HepG2 (cell line): ENCODE measurements at regions not wholly inside any gene's neighbourhood (a gene's known extent, or its start where the extent isn't known, plus 50 kb on each side); places are given as distances from the start of the nearest gene placed in this dataset.

Experiments used
- AFF4 ChIP-seq: sonication (generic); formaldehyde crosslinking; IDR thresholded peaks from 2 replicates; pipeline ENCODE4 v1.4.0; 2020; ENCODE audit warnings: missing genetic modification reagents
- ATF1 ChIP-seq: IDR thresholded peaks from 2 replicates; pipeline ENCODE4 v1.6.1; 2016; ENCODE audit warnings: mild to moderate bottlenecking, control low read depth
- DNMT3B ChIP-seq: conservative IDR thresholded peaks from 2 replicates; pipeline ENCODE4 v1.6.1; 2016; ENCODE audit warnings: missing biosample characterization, control low read depth
- HBP1 ChIP-seq: IDR thresholded peaks from 2 replicates; pipeline ENCODE4 v1.6.1; 2016; ENCODE audit warnings: low read depth, control low read depth
- JUND ChIP-seq: sonication (generic); formaldehyde crosslinking; IDR thresholded peaks from 2 replicates; pipeline ENCODE4 v1.8.0; 2022; ENCODE audit warnings: mild to moderate bottlenecking, missing genetic modification reagents
- MED1 ChIP-seq: sonication (generic); formaldehyde crosslinking; IDR thresholded peaks from 2 replicates; pipeline ENCODE4 v1.4.0; 2020; ENCODE audit warnings: missing genetic modification reagents
- MYNN ChIP-seq: sonication (generic); formaldehyde crosslinking; IDR thresholded peaks from 2 replicates; pipeline ENCODE4 v1.4.0; 2020; ENCODE audit warnings: mild to moderate bottlenecking, low read depth, missing genetic modification reagents
- NFIC ChIP-seq: IDR thresholded peaks from 2 replicates; pipeline ENCODE4 v1.6.1; 2012; ENCODE audit warnings: mild to moderate bottlenecking, low read length, inconsistent platforms
- POGK ChIP-seq: sonication (generic); formaldehyde crosslinking; conservative IDR thresholded peaks from 2 replicates; pipeline ENCODE4 v1.8.0; 2022; ENCODE audit warnings: mild to moderate bottlenecking, moderate library complexity, missing genetic modification reagents
- RARA ChIP-seq: IDR thresholded peaks from 2 replicates; pipeline ENCODE4 v1.6.1; 2016; ENCODE audit warnings: missing genetic modification reagents, missing compliant biosample characterization
- RFX1 ChIP-seq: fragments of 450-650 bp; IDR thresholded peaks from 2 replicates; pipeline ENCODE4 v1.6.1; 2017
- SP2 ChIP-seq: sonication (generic); formaldehyde crosslinking; IDR thresholded peaks from 2 replicates; pipeline ENCODE4 v1.5.1; 2020; ENCODE audit warnings: mild to moderate bottlenecking, missing genetic modification reagents
- SP5 ChIP-seq: IDR thresholded peaks from 2 replicates; pipeline ENCODE4 v1.6.1; 2016; ENCODE audit warnings: low read depth, borderline replicate concordance
- TCF7L2 ChIP-seq: IDR thresholded peaks from 2 replicates; pipeline ENCODE4 v1.6.1; 2011; ENCODE audit warnings: mild to moderate bottlenecking, low read depth, low read length, moderate library complexity
- TEF ChIP-seq: sonication (generic); formaldehyde crosslinking; IDR thresholded peaks from 2 replicates; pipeline ENCODE4 v1.5.0; 2020; ENCODE audit warnings: missing genetic modification reagents
- WIZ ChIP-seq: sonication (generic); formaldehyde crosslinking; IDR thresholded peaks from 2 replicates; pipeline ENCODE4 v1.5.1; 2020; ENCODE audit warnings: mild to moderate bottlenecking, missing genetic modification reagents
- ZNF235 ChIP-seq: sonication (generic); formaldehyde crosslinking; IDR thresholded peaks from 2 replicates; pipeline ENCODE4 v1.8.1; 2023; ENCODE audit warnings: mild to moderate bottlenecking, missing genetic modification reagents, borderline replicate concordance
- ZNF296 ChIP-seq: sonication (generic); formaldehyde crosslinking; conservative IDR thresholded peaks from 2 replicates; pipeline ENCODE4 v1.5.0; 2020; ENCODE audit warnings: mild to moderate bottlenecking, missing genetic modification reagents
- ZNF343 ChIP-seq: sonication (generic); formaldehyde crosslinking; IDR thresholded peaks from 2 replicates; pipeline ENCODE4 v1.4.0; 2020; ENCODE audit warnings: mild to moderate bottlenecking, missing genetic modification reagents
- ZNF446 ChIP-seq: sonication (generic); formaldehyde crosslinking; IDR thresholded peaks from 2 replicates; pipeline ENCODE4 v1.5.0; 2020; ENCODE audit warnings: mild to moderate bottlenecking, missing genetic modification reagents
- ZNF563 ChIP-seq: sonication (generic); formaldehyde crosslinking; IDR thresholded peaks from 2 replicates; pipeline ENCODE4 v1.8.0; 2022; ENCODE audit warnings: mild to moderate bottlenecking, moderate library complexity, missing genetic modification reagents
- ZNF792 ChIP-seq: IDR thresholded peaks from 2 replicates; pipeline ENCODE4 v1.6.1; 2016
- ZSCAN12 ChIP-seq: sonication (generic); formaldehyde crosslinking; IDR thresholded peaks from 2 replicates; pipeline ENCODE4 v1.9.0; 2021; ENCODE audit warnings: mild to moderate bottlenecking, missing genetic modification reagents
- ZSCAN25 ChIP-seq: sonication (generic); formaldehyde crosslinking; IDR thresholded peaks from 2 replicates; pipeline ENCODE4 v1.8.0; 2022; ENCODE audit warnings: mild to moderate bottlenecking, missing genetic modification reagents

GRCh38 chr20:60921022-60921622 lies 330.9 kb upstream of the CDH4 start (continued):
- TF ChIP-seq MYNN (CRISPR knock-in tag) (no peak), ZNF792 (CRISPR knock-in tag) (0 out of 2 replicates have a peak, but pooled peaks have one; percentile 51), NFIC (no peak), MED1 (peak; percentile 49; the same call in 1 of the 2 replicates), TCF7L2 (no peak), WIZ (peak; percentile 97), RARA (CRISPR knock-in tag) (peak; percentile 53), ZNF563 (CRISPR knock-in tag) (peak; percentile 51; the same call in 1 of the 2 replicates), POGK (no peak), ZSCAN12 (CRISPR knock-in tag) (peak; percentile 80; the same call in 1 of the 2 replicates), ZNF343 (CRISPR knock-in tag) (no peak), ZSCAN25 (peak; percentile 30; the same call in 1 of the 2 replicates), RFX1 (no peak), ZNF235 (CRISPR knock-in tag) (no peak), DNMT3B (CRISPR knock-in tag) (peak; percentile 58; the same call in 1 of the 2 replicates), ZNF446 (CRISPR knock-in tag) (no peak), HBP1 (0 out of 2 replicates have a peak, but pooled peaks have one; percentile 52), SP5 (CRISPR knock-in tag) (no peak), ZNF296 (CRISPR knock-in tag) (no peak), TEF (CRISPR knock-in tag) (peak; percentile 71; the same call in 1 of the 2 replicates), ATF1 (no peak), SP2 (CRISPR knock-in tag) (no peak), AFF4 (CRISPR knock-in tag) (no peak), JUND (CRISPR knock-in tag) (no peak)
